ENCODE measurements at regions not wholly inside any gene's neighbourhood (a gene's known extent, or its start where the extent isn't known, plus 50 kb on each side); places are given as distances from the start of the nearest gene placed in this dataset.
"Not testable (repeated sequence)": the region's sequence is repeated elsewhere in the genome, so short reads cannot be mapped to it uniquely, and the experiment has no call there.

DNA sequence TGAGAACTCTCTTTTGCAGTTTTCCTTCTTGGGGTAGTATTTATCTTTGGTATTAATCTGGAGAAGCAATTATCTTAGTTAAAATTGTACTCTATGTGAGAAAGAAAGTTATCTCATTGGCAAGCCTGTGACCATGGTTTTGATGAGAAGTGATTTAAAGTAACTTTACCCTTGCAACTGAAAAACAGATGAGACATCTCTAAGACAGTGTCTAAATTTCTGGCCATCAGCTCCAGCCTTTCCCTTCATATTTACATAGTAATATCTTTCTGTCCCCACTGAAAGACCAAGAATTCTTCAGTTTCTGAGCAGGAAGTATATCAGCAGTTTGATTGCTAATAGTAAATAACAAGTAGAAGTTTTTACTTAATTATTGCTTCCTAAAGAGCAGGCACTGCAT, 386.1 kb upstream of the SYNCRIP start:
- no peak for DNase-seq

DNA sequence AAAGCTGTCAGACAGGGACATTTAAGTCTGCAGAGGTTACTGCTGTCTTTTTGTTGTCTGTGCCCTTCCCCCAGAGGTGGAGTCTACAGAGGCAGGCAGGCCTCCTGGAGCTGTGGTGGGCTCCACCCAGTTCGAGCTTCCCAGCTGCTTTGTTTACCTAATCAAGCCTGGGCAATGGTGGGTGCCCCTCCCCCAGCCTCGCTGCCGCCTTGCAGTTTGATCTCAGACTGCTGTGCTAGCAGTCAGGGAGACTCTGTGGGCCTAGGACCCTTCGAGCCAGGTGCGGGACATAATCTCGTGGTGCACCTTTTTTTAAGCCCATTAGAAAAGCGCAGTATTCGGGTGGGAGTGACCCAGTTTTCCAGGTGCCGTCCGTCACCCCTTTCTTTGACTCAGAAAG, 384.2 kb upstream of the SYNCRIP start:
- DNase-seq = not testable (repeated sequence)

DNA sequence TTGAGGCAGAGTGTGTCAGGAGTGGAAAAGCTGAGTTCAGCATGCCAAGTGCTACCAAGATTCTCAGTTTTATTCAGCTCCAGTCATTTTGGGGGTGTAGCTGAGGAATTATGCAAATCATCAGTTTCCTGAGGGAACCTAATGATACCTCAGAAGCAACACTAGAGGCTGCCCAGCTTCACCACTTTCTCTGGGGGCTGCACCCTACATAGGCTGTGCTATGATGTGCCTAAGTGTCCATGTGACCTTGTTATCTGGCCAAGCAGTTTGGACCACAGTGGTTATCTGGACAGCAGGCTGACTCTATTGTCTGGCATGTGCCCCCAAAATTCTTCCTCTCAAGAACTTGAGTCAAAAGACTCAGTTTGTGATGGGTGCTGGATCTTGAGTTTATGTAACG, 374.6 kb upstream of the SYNCRIP start:
- DNase-seq = no peak

DNA sequence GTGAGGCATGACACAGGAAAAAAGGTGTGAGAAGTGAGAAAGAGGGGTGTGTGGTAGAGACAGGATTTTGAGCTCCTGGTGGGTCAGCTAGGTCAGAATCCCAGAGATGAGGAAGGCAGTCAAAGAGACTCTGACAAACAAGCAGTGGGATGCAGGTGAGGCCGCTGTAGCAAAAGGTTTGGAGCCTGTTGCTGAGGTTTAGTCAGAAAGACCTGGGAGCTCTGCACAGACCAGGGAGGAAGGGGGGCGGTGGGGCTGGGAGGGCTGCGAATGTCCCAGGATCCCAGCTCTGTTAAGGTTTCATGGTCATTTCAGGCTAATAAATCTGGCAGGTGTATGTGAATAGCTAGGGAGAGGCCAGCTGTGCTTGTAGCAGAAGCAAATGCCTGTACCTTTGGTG, 373.9 kb upstream of the SYNCRIP start:
- no peak for DNase-seq

DNA sequence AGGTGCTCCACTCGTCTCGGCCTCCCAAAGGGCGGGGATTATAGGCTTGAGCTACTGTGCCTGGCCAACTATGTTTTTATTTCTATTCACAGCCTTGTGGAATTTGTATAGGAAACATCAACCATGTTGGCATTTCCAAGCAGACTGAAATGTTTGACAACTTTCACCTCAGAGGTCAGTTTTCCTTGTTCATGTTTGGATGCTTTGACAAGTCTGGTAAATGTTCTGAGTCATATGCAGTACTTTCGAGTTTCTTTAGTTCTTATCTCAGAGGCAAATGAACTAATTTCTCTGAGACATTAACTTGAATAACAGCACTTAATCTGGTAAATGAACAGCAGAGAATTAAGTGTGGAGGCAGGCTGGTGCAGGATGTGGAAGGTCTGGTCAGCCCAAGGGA, 373.4 kb upstream of the SYNCRIP start:
- DNase-seq = no peak

DNA sequence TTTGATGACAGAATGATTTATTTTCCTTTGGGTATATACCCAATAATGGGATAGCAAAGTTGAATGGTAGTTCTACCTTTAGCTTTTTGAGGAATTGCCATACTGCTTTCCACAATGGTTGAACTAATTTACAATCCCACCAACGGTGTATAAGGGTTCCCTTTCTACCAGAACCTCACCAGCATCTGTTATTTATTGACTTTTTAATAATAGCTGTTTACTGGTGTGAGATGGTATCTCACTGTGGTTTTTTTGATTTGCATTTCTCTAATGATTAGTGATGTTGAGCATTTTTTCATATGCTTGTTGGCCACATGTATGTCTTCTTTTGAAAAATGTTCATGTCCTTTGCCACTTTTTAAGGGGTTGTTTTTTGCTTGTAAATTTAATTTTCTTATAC, 370.3 kb upstream of the SYNCRIP start:
- not testable (repeated sequence) for DNase-seq

DNA sequence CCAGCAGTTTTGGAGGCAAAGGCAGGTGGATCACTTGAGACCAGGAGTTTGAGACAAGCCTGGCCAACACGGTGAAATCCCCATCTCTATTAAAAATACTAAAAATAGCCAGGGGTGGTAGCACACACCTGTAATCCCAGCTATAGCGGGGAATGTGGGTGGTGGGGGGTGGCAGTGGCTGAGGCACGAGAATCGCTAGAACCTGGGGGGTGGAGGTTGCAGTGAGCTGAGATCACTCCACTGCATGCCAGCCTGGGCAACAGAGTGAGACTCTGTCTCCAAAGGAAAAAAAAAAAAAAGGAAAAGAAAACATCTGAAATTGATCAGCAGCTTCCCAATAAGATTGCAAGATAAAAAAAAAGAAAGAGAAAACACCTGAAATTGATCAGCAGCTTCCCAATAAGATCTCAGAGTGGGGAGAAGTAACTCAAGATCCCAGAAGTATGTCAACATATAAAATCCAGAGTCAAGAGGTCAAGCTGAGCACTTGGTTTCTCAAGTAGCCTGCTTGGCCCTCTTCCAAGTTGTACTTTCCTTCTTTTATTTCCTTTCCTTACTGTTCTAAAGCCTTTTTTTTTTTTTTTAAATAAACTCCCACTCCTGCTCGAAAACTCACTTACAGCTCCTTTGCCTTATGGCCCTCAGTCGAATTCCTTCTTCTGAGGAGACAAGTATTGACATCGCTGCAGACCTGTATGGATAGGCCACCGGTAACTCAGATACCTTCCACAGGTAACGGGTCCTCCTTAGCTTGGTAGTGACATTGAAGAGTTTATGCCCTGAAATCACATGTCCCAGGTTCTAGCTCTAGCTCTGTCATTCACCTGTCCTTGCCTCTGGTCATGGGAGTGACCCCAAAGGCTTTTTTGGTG, 368.5 kb upstream of the SYNCRIP start:
- DNase-seq = no peak

DNA sequence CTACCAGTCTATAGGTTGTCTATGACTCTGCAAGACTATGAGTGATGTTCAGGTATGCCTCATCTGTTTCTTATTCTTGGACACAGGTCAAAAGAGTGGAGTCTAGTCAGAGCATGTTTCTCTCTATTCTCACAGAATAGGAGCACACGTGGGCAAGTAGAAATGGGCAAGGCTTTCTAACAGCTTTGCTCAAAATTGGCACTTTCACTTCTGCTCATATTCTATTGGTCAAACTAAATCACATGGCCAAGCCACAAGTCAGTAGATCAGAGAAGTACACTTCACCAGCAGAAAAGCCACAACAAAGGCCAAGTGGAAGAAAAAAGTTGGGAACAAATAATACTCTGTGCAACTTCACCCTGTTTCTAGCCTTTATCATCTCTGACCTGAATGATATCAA, 354.5 kb upstream of the SYNCRIP start:
- no peak for DNase-seq

DNA sequence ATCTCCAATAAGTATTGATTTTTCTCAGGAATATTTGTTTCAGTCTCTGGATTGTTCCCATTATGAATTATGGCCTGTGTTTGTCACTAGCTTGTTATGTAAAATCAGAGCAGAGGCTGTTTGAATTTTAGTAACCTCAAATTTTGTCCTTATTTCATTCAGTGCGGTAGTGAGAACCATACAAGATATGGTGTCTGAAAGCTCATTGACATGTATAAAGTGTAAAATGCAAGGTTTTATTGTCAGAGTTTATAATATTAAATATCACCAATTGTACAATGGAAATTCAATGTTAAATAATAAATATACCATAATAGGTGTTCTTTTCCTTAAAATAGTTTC, 353.3 kb upstream of the SYNCRIP start:
- DNase-seq = no peak

DNA sequence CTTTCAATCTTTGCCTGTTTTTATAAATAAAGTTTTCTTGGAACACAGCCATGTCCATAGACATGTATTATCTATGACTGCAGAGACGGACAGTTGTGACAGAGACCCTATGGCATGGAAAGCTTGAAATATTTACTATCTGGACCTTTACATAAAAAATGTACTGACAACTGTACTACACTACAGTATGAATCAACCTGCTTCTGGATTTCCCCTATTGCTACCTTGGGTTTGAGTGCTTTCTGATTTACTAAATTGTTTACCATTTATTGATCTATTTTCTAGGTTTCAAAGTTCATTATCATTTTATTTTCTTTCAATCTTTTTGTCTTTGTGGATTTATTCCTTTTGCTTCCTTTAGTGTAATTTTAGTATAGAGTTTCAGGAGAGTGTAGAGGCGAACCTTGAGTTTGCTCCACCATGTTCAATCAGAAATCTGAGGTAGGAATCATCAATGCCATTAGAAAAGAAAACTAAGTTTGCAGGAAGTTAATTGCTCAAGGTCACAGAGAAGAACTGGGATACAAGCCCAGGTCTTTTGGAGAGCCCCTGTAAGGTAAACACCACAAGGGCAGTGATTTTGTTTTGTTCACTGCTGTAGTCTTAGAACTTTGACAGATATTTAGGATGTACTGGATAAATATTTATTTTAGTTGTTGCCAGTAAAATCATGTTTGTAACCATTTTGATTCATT, 352.8 kb upstream of the SYNCRIP start:
- DNase-seq = no peak

DNA sequence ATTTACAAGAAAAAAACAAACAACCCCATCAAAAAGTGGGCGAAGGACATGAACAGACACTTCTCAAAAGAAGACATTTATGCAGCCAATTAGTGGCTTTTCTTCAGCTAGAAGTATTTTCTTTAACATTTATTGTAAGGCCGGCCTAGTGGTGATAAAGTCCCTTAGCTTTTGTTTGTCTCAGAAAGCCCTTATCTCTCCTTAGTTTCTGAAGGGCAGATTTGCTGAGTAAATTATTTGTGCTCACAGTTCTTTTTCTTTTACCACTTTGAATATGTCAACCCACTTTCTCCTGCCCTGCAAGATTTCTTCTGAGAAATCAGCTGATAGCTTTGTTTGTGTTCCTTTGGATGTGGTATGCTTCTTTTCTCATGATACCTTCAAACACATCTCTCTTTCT, 344.0 kb upstream of the SYNCRIP start:
- DNase-seq = no peak

DNA sequence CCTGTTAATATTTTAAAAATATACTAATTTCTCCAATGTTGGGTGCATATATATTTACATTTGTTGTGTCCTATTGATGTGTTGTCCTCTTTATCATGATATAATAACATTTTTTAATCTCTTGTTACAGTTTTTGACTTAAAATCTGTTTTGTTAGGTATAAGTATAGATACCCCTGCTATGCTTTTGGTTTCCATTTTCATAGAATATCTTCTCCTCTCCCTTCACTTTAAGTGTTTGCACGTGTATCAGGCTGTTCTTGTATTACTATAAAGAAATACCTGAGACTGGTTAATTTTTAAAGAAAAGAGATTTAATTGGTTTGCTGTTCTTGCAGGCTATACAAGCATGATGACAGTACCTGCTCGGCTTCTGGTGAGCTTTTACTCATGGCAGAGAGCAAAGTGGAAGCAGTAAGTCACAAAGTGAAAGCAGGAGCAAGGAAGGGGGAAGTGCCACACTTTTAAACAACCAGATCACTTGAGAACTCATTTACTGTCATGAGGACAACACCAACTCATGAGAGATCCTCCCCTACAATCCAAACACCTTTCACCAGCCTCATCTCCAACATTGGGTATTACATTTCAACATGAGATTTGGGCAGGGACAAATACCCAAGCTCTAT, 340.5 kb upstream of the SYNCRIP start:
- no peak for DNase-seq

DNA sequence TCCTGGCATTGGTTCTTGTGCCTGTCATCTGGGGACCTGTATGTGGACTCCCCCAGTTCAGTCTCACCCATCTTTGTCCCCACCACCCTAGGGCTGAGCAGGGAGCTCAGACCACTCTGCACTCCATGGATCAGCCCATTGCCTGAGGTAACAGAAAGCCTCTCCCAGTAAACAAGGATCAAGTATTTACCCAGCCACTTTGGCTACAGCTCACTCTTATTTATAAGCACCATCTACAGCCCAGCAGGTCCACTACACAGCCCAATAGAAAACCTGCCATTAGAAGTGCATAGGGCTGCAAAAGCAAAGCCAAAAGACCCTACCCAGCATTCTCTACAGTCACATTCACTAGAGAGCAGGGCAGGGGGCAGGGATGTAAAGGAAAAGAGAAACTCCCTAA, 335.0 kb upstream of the SYNCRIP start:
- DNase-seq = no peak

DNA sequence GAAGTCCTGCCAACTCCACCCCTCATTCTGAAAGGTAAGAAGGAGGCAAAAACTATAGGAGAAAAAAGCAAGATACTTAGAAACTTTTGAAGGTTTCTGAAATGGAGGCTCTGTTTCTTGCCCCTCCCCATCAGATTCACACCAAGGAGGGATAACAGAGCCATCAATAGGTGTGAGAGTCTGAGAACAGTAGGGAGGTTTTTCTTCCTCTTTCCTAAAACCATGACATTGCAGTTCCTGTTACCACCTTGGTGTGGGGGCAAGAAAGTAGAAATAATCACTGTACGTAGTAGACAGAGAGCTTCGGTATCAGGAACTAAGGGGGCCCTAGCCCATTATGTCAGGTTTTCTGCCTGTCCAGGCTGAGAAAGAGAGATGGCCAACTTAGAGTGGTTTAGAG, 333.3 kb upstream of the SYNCRIP start:
- DNase-seq = no peak

DNA sequence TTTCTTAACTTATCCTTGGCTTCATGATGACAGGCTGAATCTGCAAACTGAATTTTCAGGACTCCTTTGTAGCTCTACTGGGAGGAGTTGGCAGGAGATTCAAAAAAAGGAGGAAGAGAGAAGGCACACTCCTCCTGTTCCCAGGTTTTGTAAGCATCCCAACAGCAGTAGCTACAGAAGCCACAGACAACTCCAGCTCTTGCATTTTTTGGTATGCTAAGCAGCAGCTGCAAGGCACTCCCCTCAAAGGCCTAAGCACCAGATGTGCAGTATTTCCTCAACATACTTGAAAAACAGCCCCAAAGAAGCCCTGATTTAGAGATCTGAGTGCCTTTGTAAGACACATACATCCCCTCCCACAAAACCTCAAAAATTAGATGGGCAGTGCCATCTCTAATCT, 328.6 kb upstream of the SYNCRIP start:
- DNase-seq = no peak

DNA sequence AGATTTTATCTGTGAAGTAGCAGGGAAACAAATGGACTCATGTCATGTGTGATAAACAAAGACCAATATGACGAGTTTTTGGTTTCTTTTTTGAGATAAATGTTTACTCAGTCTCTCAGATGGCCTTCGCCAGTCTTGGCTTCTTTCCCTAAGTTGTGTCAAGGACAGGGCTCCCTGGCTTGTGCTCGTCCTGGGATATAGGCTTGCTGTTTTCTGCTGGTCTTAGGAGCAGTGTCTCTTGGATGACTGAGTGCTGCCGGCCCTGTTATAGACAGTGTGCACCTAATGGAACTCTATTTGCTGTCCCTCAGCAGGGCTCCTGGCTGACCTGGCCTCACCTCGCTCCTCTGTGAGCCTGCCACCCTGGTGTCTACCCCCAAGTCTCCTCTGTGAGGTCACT, 324.1 kb upstream of the SYNCRIP start:
- DNase-seq = no peak

DNA sequence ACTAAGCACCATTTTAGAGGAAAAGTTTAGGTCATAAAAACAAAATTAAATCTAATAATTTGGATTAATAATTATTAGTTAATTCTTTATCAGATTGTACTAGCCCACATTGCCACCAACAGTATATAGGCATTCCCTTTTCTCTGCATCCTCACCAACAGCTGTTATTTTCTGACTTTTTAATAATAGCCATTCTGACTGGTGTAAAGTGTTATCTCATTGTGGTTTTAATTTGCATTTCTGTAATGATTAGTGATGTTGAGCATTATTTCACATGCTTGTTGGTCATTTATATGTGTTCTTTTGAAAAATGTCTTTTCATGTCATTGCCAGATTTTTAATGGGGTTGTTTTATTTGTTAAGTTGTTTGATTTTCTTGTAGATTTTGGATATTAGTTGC, 319.1 kb upstream of the SYNCRIP start:
- no peak for DNase-seq

DNA sequence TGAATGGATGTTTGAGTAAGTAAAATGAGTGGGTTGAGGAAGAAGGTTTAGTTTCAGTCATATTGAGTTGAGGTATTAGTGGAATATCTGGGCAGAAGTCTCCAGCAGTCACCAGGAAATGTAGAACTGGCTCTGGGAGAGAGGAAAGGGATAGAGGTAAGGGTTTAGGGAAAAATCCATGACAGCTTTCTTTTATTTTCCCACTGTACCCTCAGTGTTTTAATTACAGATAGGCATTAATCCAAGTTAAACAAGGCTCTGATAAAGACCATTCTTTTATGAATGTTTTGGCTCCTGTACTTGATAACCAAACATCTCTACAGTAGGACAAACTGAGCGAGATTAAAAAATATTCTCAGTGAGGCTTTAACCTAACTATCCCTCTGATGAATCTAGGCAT, 318.4 kb upstream of the SYNCRIP start:
- no peak for DNase-seq

DNA sequence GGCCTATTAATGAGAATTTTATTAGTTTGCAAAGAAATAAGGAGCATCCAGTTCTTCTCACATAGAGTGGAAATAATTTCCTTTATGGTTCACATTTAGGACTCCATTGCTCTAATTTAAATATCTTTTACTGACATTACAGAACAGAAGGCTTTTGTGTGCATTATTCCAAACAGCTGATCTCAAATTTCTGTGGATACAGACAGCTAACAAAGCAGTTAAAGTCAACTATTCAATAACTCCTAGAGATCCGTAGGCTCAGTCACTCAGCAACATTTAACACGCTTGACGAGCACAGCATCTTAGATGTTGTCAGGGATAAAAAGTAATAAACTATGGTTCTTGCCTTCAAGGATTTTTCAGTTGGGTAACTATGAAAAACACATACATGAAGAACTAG, 305.8 kb upstream of the SYNCRIP start:
- no peak for DNase-seq

DNA sequence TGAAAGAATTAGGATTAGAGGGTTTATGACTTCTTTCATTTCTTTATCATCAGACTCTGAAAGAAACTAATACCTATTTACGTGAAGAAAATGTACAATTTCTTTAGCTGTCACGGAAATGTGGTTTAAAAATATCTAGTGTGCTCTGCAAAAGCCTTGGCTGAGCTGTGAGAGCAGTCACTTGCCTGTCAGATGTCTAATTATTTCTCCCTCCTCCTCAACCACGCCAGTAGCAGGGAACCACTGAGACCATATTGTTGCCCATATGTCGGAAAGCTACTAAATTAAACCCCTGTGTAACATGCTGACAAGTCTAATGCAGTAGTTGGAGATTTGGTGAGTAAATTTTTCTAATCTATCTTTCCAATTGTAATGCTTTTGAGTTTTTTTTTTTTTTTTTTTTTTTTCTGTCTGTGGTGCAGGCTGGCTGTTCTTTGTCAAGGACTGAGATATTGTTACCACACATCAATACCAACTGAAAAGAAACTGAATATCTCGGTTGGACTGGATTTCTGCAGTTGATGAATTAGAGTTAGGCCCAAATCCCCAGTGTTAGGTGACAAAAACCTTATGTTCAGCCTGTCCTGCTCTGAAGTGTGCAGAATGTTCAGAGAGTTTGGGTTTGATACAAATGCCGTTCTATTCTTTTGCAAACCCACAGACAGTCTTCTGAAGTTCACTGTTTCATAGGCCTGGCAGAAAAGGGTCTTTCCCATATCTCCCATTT, 302.9 kb upstream of the SYNCRIP start:
- DNase-seq = no peak

DNA sequence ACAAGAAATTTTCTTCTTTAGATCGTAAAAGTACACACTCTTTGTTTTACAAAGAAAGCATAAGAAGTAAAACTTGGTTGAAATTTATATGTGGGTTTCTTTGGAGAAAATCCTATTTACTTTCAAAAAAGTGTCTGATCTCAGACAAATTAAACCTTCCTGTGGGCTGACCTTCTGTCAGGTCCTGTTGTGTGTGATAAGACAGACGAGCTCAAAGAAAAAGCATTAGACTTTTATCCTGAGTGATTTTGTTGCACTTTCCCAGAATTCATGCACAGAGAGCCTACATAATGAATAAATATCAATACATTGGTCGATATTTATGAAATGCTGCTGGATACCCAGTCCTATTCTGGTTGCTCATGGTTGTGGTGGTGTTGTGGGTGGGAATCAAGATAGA, 302.1 kb upstream of the SYNCRIP start:
- DNase-seq = no peak

DNA sequence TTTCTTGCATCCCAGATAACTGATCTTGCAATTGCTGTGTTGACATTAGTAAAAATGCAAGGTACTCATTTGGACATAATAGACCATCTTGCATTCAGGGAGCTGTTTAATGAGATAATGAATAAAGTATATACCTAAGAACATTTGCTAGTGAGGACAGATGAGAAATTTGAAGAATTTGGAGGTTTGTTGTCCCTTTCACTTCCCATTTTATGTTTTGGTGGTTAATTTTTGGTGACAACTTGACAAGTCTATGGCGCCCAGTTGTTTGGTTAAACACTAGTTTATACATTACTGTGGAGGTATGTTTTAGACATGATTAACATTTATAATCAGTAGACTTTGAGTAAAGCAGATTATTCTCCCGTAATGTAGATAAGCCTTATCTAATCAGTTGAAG, 300.2 kb upstream of the SYNCRIP start:
- no peak for DNase-seq

DNA sequence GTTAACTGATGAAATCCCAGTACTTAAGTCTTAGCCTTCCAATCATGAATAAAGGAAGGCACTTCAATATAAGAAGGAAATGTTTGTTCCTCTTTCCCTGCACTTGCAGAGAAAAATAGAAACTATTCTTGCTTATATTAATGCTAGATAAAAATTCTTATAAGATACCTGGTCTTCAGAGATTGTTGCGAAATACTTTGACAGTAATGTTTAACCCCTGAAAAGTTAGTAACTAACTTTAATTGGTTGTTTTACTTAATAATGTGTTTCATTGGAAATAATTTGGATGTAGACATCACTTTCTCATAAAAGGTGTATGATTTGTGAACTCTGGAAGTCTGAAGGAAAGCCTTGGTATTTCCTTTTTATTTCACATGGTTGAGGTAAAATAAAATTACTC, 294.2 kb upstream of the SYNCRIP start:
- no peak for DNase-seq

DNA sequence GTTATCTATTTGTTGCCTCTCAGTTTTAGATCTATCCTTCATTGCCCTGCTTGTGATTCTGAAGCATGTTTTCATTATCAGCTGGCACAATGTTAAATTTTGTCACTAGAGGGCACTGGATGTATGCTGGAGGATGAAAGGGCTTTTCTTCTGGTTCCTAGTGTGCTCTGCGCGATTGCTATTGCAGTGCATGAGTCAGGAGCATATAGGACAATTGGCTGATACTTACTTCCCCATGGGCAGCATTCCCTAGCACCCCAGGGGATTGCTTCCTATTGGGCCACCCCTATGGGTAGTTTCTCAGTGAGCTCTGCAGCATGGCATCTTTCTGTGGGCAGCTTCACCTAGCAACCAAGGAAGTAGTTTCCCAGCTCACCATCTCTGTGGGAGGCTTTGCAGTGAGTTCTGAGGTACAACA, 280.3 kb upstream of the SYNCRIP start:
- no peak for DNase-seq
